Right hindlimb (tissue), 1 donor: ENCODE measurements at regions not wholly inside any gene's neighbourhood (a gene's known extent, or its start where the extent isn't known, plus 50 kb on each side); places are given as distances from the start of the nearest gene placed in this dataset.
"Not testable (repeated sequence)": the region's sequence is repeated elsewhere in the genome, so short reads cannot be mapped to it uniquely, and the experiment has no call there.

Experiments
- DNase-seq: peaks from one replicate; pipeline ENCODE4 v3.0.0-alpha.2; 2018

- DNase-seq, result no peak
These were observed 97.6 kb upstream of the ZDHHC17 start for GRCh38 chr12:76666290-76666835.

DNA sequence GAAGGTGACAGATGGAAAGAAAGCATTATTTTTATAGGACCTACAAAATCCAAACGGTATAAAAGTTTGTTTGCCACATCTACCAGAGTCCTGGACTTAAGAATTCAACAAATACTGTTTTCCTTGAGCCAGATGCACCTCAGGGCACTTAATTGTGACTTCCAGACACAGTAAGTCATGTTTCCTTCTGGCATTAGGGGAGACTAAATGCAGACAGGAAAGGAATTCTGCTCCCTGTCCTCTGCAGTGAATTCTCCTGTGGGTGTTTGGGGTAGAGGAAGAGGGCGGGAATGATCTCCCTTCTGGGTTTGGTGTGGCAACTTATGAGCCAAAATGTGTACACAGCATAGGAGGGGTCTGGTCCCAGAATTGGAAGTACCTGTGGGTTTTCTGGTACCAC is 93.9 kb upstream of the ZDHHC17 start:
- DNase-seq, result no peak

GRCh38 chr12:76670776-76671175 is 93.1 kb upstream of the ZDHHC17 start:
- DNase-seq, result no peak

GRCh38 chr12:76674669-76675315 is 89.1 kb upstream of the ZDHHC17 start:
- no peak for DNase-seq

DNA sequence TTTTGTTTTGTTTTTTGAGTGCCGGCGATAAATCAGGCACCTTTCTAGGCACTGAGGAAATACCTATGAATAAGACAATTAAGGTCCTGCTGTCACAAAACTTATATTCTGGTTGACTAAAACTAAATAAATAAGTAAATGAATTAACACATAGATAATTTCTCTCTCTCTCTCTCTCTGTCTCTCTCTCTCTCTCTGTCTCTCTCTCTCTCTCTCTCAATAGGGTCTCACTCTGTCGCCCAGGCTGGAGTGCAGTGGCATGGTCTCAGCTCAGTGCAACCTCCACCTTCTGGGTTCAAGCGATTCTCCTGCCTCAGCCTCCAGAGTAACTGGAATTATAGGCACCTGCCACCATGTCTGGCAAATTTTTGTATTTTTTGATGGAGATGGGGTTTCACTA is 87.7 kb upstream of the ZDHHC17 start:
- DNase-seq, result not testable (repeated sequence)

DNA sequence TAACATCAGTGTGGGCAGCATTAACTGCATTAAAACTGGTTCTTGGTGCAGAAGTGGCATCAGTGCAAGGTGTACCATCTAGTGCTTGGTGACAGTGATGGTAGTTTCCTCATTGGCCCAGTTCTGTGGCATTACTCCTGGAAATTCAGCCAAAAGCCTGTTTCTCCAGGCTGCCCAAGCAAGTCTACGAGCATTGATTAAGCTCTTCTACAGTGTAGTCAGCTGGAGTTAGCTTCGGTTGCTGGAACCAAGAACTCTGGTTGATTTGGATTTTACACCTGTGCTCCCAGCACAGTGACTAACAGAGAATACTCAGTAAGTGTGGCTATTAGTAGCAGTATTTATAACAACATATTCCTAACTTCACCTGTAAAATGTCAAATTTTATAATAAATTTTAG is 84.9 kb upstream of the ZDHHC17 start:
- no peak for DNase-seq

DNA sequence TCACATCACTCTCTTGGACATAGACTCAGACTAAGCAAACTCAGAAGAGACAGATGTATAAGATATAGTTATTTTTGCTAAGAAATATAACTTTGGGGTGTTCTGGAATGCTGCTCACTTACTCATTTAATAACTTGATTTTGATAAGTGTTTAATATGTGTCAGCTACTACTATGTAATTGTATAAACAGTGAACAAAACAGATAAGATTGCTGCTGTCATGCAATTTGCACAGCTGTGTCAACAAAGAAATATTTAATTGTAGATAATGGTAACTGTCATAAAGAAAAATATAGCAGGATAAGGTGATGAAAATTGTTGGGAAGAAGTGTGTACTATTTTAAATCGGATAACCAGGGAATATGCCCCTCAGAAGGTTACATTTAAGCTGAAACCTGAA is 84.1 kb upstream of the ZDHHC17 start:
- DNase-seq, result no peak

- no peak for DNase-seq
These were observed 83.0 kb upstream of the ZDHHC17 start for GRCh38 chr12:76680940-76681339.

DNA sequence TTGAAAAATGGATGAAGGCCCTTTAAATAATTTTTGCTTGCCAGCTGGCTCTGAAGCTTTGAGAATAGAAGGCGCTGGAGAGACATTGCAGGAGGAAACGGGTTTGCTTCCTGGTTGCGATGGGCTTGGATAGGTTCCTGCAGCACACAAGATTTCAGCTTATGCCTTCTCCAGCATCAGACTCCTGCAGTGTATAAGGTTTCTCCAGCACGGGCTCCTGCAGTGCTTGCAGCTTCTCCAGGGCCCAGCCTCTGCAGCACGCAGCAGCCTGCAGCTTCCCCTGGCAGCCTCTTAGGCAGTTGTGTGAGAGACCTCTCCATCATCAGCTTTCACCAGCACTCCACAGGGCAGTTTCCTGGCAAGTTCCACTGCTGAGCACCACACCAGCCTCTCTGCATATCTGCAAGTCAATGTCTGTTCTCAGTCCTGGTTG is 78.7 kb upstream of the ZDHHC17 start:
- peak; percentile 87 for DNase-seq

DNA sequence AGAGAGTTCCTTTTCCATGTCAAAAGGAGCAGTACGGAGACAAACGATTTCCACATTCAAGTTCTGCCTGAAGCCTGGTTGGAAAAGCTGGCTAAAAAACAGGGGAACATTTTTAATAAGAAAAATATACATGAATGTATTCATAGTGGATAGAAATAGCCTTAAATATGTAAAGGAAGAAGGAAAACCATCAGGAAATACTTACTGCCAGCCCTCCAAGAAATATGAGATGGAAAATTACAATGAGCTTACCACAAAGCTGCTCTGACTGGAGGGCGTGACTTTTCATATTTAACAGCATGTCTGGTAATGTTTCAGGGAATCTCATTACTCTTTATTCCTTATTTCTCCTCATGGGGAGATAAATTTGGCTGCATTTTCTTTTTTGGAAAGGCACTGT is 75.9 kb upstream of the ZDHHC17 start:
- peak; percentile 40 for DNase-seq

DNA sequence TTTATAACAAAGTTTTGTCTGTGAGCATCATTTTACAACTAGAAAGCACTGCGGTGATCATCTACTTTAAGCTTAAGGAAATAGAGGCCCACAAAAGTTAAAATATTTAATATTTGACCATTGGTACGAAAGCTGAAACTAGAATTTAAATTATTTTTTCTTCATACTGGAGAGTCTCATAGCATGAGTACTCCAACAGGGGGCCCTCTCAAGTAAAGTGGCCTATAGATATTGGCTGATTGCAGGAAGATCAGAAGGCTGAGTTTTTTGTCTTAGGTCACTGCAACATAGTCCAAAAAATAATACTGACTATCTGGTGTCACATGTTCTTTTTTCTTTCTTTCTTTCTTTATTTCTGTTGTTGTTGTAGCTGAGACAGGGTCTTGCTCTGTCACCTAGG is 75.3 kb upstream of the ZDHHC17 start:
- DNase-seq, result no peak

DNA sequence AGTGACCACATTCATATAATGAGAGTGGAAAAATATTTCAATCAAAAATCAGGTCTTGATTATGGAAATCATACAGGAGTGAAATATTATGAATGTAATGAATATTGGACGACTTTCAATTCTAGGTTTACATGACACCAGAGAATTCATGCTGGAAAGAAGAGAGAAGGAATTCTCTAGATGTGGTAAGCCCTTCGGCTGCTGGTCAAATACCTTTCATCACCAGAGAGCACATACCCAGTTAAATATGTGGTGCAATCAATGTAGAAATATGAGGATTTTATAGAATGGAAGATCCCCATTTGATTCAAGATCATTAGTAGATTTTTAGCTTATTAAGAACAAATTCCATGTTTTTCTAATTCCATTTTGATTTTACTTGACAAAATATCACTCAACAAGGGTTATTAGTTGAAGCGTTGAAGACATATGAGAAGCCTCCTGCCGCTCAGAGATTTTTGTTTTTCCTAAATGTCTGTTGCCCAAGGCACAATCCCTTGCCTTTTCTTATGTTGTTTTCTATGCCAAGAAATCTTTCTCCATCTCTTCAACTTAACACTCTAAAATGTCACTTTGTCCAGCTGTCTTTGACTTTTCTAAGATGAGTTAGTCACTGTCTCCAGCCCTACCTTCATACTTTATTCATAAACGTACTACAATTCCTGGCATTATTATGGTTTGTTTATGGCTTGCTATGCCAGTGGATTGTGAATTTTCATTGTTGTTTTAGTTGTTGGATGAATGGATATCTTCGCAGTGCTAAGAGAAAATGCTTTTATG is 72.8 kb upstream of the ZDHHC17 start:
- no peak for DNase-seq

- no peak for DNase-seq
These were observed 71.1 kb upstream of the ZDHHC17 start for GRCh38 chr12:76692846-76693245.

GRCh38 chr12:76694369-76694768 is 69.5 kb upstream of the ZDHHC17 start:
- no peak for DNase-seq

DNA sequence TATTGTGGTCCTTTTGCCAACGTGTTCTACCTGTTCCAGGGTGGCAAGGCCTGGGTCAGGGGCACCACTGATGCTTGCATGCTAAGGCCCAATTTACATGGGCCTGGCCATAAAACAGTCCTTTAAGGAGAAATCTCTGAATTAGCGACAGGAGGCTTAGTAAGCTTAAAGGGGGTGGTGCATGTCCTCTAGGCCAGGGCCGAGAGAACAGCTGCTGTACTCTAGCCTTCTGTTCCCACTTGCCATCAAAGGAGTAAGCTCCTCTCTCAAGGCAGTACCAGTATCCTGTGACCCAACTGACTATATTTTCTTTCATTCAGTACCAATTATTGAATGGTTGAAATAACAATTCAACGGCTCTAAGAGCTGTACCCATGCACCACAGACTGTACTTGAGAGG is 67.7 kb upstream of the ZDHHC17 start:
- no peak for DNase-seq

DNA sequence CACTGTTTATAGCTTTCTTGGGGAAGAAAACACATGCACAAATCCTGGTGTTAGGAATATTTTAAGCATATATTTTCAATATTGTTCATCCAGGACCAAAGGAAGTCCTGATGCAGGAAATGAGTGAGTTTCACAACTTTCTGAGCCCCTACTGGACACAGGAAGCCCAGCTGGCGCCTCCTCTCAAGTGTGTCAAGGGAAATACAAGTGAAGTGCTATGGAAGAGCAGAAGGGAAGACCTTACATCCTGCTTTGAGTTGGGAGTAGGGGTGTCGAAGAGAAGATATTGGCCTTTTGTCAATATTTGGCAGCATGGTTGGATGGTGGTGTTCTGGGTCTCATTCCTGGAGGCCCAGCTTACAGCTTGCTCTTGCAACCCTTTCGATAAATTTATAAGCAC is 66.1 kb upstream of the ZDHHC17 start:
- DNase-seq, result peak; percentile 37

DNA sequence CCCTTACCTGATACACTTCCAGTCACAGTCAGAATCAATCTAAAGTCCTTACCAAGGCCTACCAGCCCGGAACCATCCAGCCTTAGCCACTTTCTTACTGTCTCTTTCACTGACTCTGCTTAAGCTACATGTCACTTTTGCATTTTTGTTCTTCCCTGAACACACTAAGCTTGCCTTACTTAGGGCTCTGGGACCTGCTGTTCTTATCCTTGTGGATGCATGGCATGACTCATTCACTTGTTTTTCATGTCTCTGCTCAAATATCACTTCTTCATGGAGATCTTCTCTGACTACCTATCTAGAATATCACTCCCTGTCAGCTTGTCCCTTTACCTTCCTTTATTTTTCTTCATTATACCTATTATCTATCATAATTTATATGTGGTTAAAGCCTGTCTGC is 65.6 kb upstream of the ZDHHC17 start:
- no peak for DNase-seq

- DNase-seq, result no peak
These were observed 64.9 kb upstream of the ZDHHC17 start for GRCh38 chr12:76698966-76699365.

- DNase-seq, result no peak
These were observed 62.2 kb upstream of the ZDHHC17 start for GRCh38 chr12:76701690-76702089.

DNA sequence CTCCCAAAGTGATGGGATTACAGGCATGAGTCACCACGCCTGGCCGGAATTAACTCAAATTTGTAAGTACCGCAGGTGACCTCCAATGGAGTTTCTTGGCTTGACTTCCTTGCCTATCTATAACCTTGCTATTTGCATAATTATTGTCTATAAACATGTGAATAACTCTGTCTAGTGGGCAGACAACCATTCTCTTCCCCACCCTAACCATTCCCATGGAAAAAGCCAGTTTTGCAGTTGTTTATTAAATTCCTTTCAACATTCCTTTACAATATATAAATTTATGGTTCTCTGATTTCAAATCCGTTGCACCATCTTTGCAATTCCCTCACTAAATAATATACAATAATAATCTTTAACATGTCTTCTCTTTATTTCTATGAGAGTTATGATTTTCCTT is 61.0 kb upstream of the ZDHHC17 start:
- no peak for DNase-seq

DNA sequence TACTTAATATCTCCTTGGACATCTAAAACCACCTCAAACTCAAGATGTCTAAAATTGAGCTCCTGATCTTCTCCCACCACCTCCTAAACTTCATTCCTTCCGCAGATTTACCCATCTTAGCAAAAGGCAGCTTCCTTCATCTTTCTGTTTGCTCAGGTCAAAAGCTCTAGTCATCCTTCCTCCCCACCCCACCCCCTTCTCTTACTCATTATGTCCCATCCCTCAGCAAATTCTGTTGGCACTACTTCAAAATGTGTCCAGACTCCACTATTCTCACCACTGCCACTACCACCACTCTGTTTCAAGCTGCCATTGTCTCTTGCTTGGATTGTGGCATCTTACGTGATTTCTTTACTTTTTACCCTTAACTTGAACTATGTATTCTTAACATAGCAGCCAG is 59.2 kb upstream of the ZDHHC17 start:
- no peak for DNase-seq

DNA sequence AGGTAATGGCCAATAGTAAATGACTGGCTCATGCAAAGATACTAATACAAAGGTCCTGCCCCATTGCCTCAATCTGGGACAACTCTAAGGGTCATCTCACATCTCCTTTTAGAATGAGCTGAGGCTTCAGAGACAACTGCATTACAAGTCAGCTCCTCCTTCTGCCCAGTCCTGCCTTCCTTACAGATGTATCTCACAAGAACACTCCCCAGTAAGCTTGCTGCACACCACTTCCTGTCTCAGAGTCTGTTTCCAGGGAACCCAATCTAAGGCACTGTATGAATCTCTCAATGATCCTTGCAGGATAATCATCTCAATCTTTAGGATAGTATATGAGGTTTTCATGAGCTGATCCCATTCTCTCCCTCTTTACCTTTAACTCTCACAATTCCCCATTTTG is 57.8 kb upstream of the ZDHHC17 start:
- no peak for DNase-seq

GRCh38 chr12:76706761-76707160 is 57.2 kb upstream of the ZDHHC17 start:
- no peak for DNase-seq

GRCh38 chr12:76707772-76708171 is 56.1 kb upstream of the ZDHHC17 start:
- no peak for DNase-seq
